Glutamatergic neuron (in vitro differentiated cells): ENCODE measurements at regions not wholly inside any gene's neighbourhood (a gene's known extent, or its start where the extent isn't known, plus 50 kb on each side); places are given as distances from the start of the nearest gene placed in this dataset.

Source experiments
- DNase-seq: peaks from one replicate; pipeline ENCODE4 v3.0.0; 2022
- H3K27ac Mint-ChIP-seq: one replicate; pipeline ENCODE4 v1.8.0; 2020; ENCODE audit warnings: mild to moderate bottlenecking, mixed read lengths, inconsistent platforms; ENCODE audit not compliant: unreplicated experiment
- H3K27me3 Mint-ChIP-seq: one replicate; pipeline ENCODE4 v1.8.0; 2020; ENCODE audit warnings: mild to moderate bottlenecking, moderate library complexity, mixed read lengths, inconsistent platforms; ENCODE audit not compliant: unreplicated experiment
- H3K36me3 Mint-ChIP-seq: one replicate; pipeline ENCODE4 v1.8.0; 2020; ENCODE audit warnings: mild to moderate bottlenecking, mixed read lengths, inconsistent platforms; ENCODE audit not compliant: unreplicated experiment
- H3K4me1 Mint-ChIP-seq: one replicate; pipeline ENCODE4 v1.8.0; 2020; ENCODE audit warnings: mild to moderate bottlenecking, low read depth, mixed read lengths, inconsistent platforms; ENCODE audit not compliant: unreplicated experiment
- H3K4me3 Mint-ChIP-seq: one replicate; pipeline ENCODE4 v1.8.0; 2020; ENCODE audit warnings: mild to moderate bottlenecking, mixed read lengths, inconsistent platforms; ENCODE audit not compliant: unreplicated experiment
- H3K9me3 Mint-ChIP-seq: one replicate; pipeline ENCODE4 v1.8.0; 2020; ENCODE audit warnings: mild to moderate bottlenecking, moderate library complexity, mixed read lengths, inconsistent platforms; ENCODE audit not compliant: unreplicated experiment
- CTCF ChIP-seq: fragments of 200-600 bp; sonication (generic); IDR thresholded peaks from one replicate; pipeline ENCODE4 v1.5.0; 2021; ENCODE audit not compliant: partially characterized antibody, unreplicated experiment

GRCh38 chr14:27002179-27002578, 404.3 kb upstream of the NOVA1 start:
- H3K4me1 Mint-ChIP-seq: no peaks in the 10 kb centered on the region
- no peaks in the 10 kb centered on the region for H3K36me3 Mint-ChIP-seq

DNA sequence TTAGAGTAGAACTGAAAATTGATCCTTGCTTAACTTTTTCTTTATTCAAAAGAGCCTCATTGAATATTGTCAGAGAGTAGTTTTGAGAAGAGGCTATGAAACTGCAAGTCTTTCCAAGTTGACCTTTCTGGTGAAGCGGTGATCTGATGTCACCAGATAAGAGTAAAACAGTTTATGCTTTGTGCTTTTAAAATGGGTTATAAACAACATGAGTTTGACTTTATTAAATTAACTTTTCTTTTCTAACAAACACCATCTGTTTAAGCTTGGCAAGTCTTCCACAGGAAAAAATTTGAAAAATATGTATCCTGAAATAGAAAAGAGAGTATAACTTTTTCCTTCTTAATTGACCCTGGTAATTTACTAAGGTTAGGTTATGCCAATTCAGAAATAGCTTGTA, 408.7 kb upstream of the NOVA1 start:
- Mint-ChIP-seq H3K9me3 (peaks cover 1% of the 10 kb centered on the region), H3K36me3 (peaks cover 5% of the 10 kb centered on the region), H3K4me3 (no peak overlapping the region), H3K27ac (no peak overlapping the region), H3K4me1 (no peaks in the 10 kb centered on the region), H3K27me3 (peaks cover 3% of the 10 kb centered on the region)
- TF ChIP-seq CTCF: no peak
- no peak for DNase-seq

More at GRCh38 chr14:27002179-27002578, 404.3 kb upstream of the NOVA1 start:
- H3K27ac Mint-ChIP-seq: no peak overlapping the region
- H3K27me3 Mint-ChIP-seq: peaks cover 3% of the 10 kb centered on the region
- DNase-seq: no peak
- peaks cover 1% of the 10 kb centered on the region for H3K9me3 Mint-ChIP-seq
- no peak overlapping the region for H3K4me3 Mint-ChIP-seq
- no peak for TF ChIP-seq CTCF

DNA sequence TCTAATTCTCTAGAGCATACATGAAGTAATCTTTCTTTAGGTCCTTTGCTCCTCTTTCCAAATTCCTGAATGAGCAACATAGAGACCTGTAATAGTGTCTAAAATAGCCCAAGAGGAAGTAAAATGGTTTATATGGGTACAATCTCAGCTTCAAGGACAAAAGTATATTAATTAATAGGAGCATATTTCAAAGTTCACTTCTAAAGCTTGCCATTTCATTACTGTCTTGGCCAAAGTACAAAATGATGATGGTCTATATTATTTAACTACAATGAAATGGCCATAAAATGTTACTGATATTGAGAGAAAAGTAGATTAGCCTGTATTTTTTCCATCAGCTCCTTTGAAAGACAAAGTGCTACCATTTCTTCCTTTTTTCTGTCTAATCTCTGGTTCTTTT, 410.4 kb upstream of the NOVA1 start:
- Mint-ChIP-seq H3K4me1 (no peaks in the 10 kb centered on the region), H3K27ac (no peak overlapping the region)
- DNase-seq: no peak

DNA sequence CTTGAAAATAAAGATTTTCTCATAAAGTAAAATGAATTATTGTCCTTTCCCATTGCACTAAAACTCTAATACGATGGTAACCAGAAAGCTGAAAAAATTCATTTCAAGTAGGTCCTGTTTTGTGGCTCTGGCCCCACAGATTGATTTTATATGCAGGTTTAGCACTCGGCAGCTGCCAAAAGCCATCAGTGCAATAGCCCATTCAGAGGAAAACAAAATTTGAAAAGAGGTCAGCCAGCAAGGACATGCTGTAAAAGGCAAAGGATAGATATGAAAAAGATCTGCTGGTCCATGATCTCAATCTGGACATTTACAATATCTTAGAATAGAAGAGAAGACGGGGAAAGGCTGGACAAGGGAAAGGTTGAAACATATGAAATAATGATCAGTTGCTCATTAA, 414.8 kb upstream of the NOVA1 start:
- DNase-seq: no peak
- no peak overlapping the region for H3K4me3 Mint-ChIP-seq
- no peaks in the 10 kb centered on the region for H3K4me1 Mint-ChIP-seq
- no peaks in the 10 kb centered on the region for H3K27me3 Mint-ChIP-seq
- H3K36me3 Mint-ChIP-seq: peaks cover 5% of the 10 kb centered on the region
- H3K9me3 Mint-ChIP-seq: no peaks in the 10 kb centered on the region
- H3K27ac Mint-ChIP-seq: no peak overlapping the region
- no peak for TF ChIP-seq CTCF

More for the DNA sequence above, 410.4 kb upstream of the NOVA1 start:
- peaks cover 1% of the 10 kb centered on the region for H3K9me3 Mint-ChIP-seq
- no peak for TF ChIP-seq CTCF
- no peak overlapping the region for H3K4me3 Mint-ChIP-seq
- peaks cover 5% of the 10 kb centered on the region for H3K36me3 Mint-ChIP-seq
- H3K27me3 Mint-ChIP-seq: peaks cover 3% of the 10 kb centered on the region

DNA sequence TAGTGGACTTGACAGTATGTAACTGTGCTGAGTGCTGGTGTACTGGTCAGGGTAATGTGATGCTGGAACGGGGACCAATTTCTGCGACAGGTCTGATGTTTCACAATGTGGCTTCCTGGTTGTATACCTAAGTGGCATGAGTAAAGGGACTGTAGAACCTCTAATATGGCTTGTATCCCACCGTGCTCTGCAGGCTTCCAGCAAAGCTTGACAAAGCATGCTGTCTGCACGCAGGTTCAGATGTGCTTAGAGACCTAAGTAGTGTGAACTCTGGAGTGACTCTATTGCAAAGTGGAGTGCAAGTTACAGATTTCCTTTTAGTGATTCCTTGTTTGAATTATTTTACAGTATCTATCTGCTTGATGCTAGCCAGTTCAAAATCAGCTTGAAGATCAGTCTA, 415.8 kb upstream of the NOVA1 start:
- no peak for DNase-seq
- no peak overlapping the region for H3K4me3 Mint-ChIP-seq
- H3K36me3 Mint-ChIP-seq: peaks cover 5% of the 10 kb centered on the region
- no peaks in the 10 kb centered on the region for H3K4me1 Mint-ChIP-seq
- no peaks in the 10 kb centered on the region for H3K27me3 Mint-ChIP-seq
- H3K27ac Mint-ChIP-seq: no peak overlapping the region
- no peaks in the 10 kb centered on the region for H3K9me3 Mint-ChIP-seq
- TF ChIP-seq CTCF: no peak
